Smooth muscle cell (in vitro differentiated cells): ENCODE measurements at regions not wholly inside any gene's neighbourhood (a gene's known extent, or its start where the extent isn't known, plus 50 kb on each side); places are given as distances from the start of the nearest gene placed in this dataset.

Source experiments
- DNase-seq: peaks from one replicate; lab custom pipeline; 2025; ENCODE audit not compliant: unreplicated experiment; lab: John Stamatoyannopoulos, UW
- H2AFZ ChIP-seq: fragments of 200-600 bp; sonication (generic); 2 replicates; pipeline ENCODE4 v1.6.0; 2016; ENCODE audit warnings: antibody characterized with exemption, low read depth, mild to moderate bottlenecking
- H3F3A ChIP-seq: fragments of 200-600 bp; sonication (generic); 2 replicates; pipeline ENCODE4 v1.6.0; 2017; ENCODE audit warnings: antibody characterized with exemption, low read depth
- H3K27ac ChIP-seq: fragments of 200-600 bp; sonication (generic); 2 replicates; pipeline ENCODE4 v1.5.1; 2016; ENCODE audit warnings: low read depth, mild to moderate bottlenecking
- H3K27me3 ChIP-seq: fragments of 200-600 bp; sonication (generic); 2 replicates; pipeline ENCODE4 v1.6.1; 2016; ENCODE audit warnings: low read depth, mild to moderate bottlenecking
- H3K36me3 ChIP-seq: fragments of 200-600 bp; sonication (generic); 2 replicates; pipeline ENCODE4 v1.5.1; 2016; ENCODE audit warnings: low read depth
- H3K4me1 ChIP-seq: fragments of 200-600 bp; sonication (generic); 2 replicates; pipeline ENCODE4 v1.5.1; 2016; ENCODE audit warnings: low read depth
- H3K4me2 ChIP-seq: fragments of 200-600 bp; sonication (generic); 2 replicates; pipeline ENCODE4 v1.6.0; 2016; ENCODE audit warnings: mild to moderate bottlenecking
- H3K4me3 ChIP-seq: fragments of 200-600 bp; sonication (generic); 2 replicates; pipeline ENCODE4 v1.5.1; 2016; ENCODE audit warnings: mild to moderate bottlenecking
- H3K79me2 ChIP-seq: fragments of 200-600 bp; sonication (generic); 2 replicates; pipeline ENCODE4 v1.6.0; 2016; ENCODE audit warnings: low read depth, mild to moderate bottlenecking
- H3K9ac ChIP-seq: fragments of 200-600 bp; sonication (generic); 2 replicates; pipeline ENCODE4 v1.6.0; 2016; ENCODE audit warnings: low read depth
- H3K9me3 ChIP-seq: fragments of 200-600 bp; sonication (generic); replicated peaks from 2 replicates; pipeline ENCODE4 v1.5.1; 2016; ENCODE audit warnings: low read depth
- H4K20me1 ChIP-seq: fragments of 200-600 bp; sonication (generic); 2 replicates; pipeline ENCODE4 v1.6.0; 2016; ENCODE audit warnings: low read depth
- CTCF ChIP-seq: fragments of 200-600 bp; sonication (generic); IDR thresholded peaks from 2 replicates; pipeline ENCODE4 v1.5.1; 2017; ENCODE audit warnings: borderline replicate concordance, mild to moderate bottlenecking, antibody characterized with exemption; ENCODE audit not compliant: insufficient read depth, poor library complexity, severe bottlenecking

GRCh38 chr4:78722878-78723277 lies 53.3 kb upstream of the BMP2K start:
- H3K9ac ChIP-seq, result no peak overlapping the region
- no peaks in the 10 kb centered on the region for H3K36me3 ChIP-seq
- DNase-seq, result no peak
- no peak for TF ChIP-seq CTCF
- H3K27me3 ChIP-seq, result no peaks in the 10 kb centered on the region
- H3K9me3 ChIP-seq, result no peaks in the 10 kb centered on the region
- H3K4me2 ChIP-seq, result no peak overlapping the region
- H3K79me2 ChIP-seq, result no peaks in the 10 kb centered on the region
- no peaks in the 10 kb centered on the region for H3F3A ChIP-seq
- H3K4me3 ChIP-seq, result no peak overlapping the region
- H2AFZ ChIP-seq, result no peak overlapping the region
- H3K27ac ChIP-seq, result no peak overlapping the region
- no peaks in the 10 kb centered on the region for H4K20me1 ChIP-seq
- H3K4me1 ChIP-seq, result no peaks in the 10 kb centered on the region
